Prostate gland (tissue), 2 donors: ENCODE measurements at regions not wholly inside any gene's neighbourhood (a gene's known extent, or its start where the extent isn't known, plus 50 kb on each side); places are given as distances from the start of the nearest gene placed in this dataset.

Experiments used
- DNase-seq: peaks from one replicate; pipeline ENCODE4 v3.0.0-alpha.2; 2019; ENCODE audit warnings: low spot score
- H3K27ac ChIP-seq, 2 donors: fragments of 200-600 bp; sonication (generic); 2 replicates each; pipeline ENCODE4 v1.5.1; 2017 to 2019
- H3K27me3 ChIP-seq: fragments of 200-600 bp; sonication (generic); replicated peaks from 2 replicates; pipeline ENCODE4 v1.5.1; 2019; ENCODE audit not compliant: insufficient read depth
- H3K36me3 ChIP-seq, 2 donors: fragments of 200-600 bp; sonication (generic); 1 replicate in 1 of 2; 2 replicates in 1 of 2; pipeline versions ENCODE4 v1.5.1 to v1.8.1; 2017 to 2019
- H3K4me1 ChIP-seq: fragments of 200-600 bp; sonication (generic); replicated peaks from 2 replicates; pipeline ENCODE4 v1.5.1; 2019
- H3K4me3 ChIP-seq, 2 donors: fragments of 200-600 bp; sonication (generic); 2 replicates each; pipeline ENCODE4 v1.5.1; 2017 to 2019
- H3K9me3 ChIP-seq: fragments of 200-600 bp; sonication (generic); 2 replicates; pipeline ENCODE4 v1.5.1; 2017
- CTCF ChIP-seq, 4 experiments: fragments of 200-600 bp in 2 of 4; fragments of 450-650 bp in 2 of 4; sonication (generic) in 2 of 4; IDR thresholded peaks; 1 replicate in 3 of 4; 2 replicates in 1 of 4; pipeline ENCODE4 v1.5.1; 2016 to 2019; ENCODE audit warnings: antibody characterized with exemption in 4 of 4, mild to moderate bottlenecking in 2 of 4, moderate library complexity in 2 of 4
- POLR2A ChIP-seq: fragments of 450-650 bp; IDR thresholded peaks from one replicate; pipeline ENCODE4 v1.6.1; 2016; ENCODE audit warnings: antibody characterized with exemption, mild to moderate bottlenecking
- POLR2AphosphoS5 ChIP-seq: sonication (generic); formaldehyde crosslinking; IDR thresholded peaks from one replicate; pipeline ENCODE4 v1.6.1; 2017; ENCODE audit warnings: antibody characterized with exemption
- WGBS: methylation state at CpG from one replicate; pipeline ENCODE4 v1.1.5; 2018; 5-methylcytosine and 5-hydroxymethylcytosine counted together
- intact Hi-C: fragments of 100-400 bp; cut with DNase I; formaldehyde crosslinking; loops from one replicate; pipeline ENCODE4 v1.14.2; 2022

- no peaks in the 10 kb centered on the region for H3K27me3 ChIP-seq
- no peaks in the 10 kb centered on the region for H3K36me3 ChIP-seq
- intact Hi-C loops, result no loop called here
- no peaks in the 10 kb centered on the region for H3K4me1 ChIP-seq
- 92% methylated on average over 4 of the region's 4 CpGs for WGBS
- H3K9me3 ChIP-seq, result no peaks in the 10 kb centered on the region
- TF ChIP-seq POLR2A (no peak), POLR2AphosphoS5 (no peak), CTCF (IDR thresholded peaks at IDR 0.05) (no peak)
- DNase-seq, result no peak
- H3K4me3 ChIP-seq, result no peak overlapping the region
- no peak overlapping the region for H3K27ac ChIP-seq
Measured at GRCh38 chr9:85344901-85345300, 396.9 kb downstream of the AGTPBP1 start.

GRCh38 chr9:85339338-85339737 is 402.4 kb downstream of the AGTPBP1 start:
- H3K4me3 ChIP-seq, result no peak overlapping the region
- H3K9me3 ChIP-seq, result no peaks in the 10 kb centered on the region
- TF ChIP-seq POLR2A, result no peak
- no peak for TF ChIP-seq POLR2AphosphoS5
- no peak for TF ChIP-seq CTCF (IDR thresholded peaks at IDR 0.05)
- intact Hi-C loops, result no loop called here
- no peaks in the 10 kb centered on the region for H3K36me3 ChIP-seq
- H3K4me1 ChIP-seq, result no peaks in the 10 kb centered on the region
- H3K27ac ChIP-seq, result no peak overlapping the region
- WGBS, result 13% methylated on average over 2 of the region's 2 CpGs
- no peaks in the 10 kb centered on the region for H3K27me3 ChIP-seq
- DNase-seq, result no peak

GRCh38 chr9:85334228-85334627 is 407.5 kb downstream of the AGTPBP1 start:
- Histone ChIP-seq H3K9me3 (no peaks in the 10 kb centered on the region), H3K4me1 (no peaks in the 10 kb centered on the region), H3K36me3 (no peaks in the 10 kb centered on the region), H3K27me3 (no peaks in the 10 kb centered on the region), H3K4me3 (no peak overlapping the region), H3K27ac (no peak overlapping the region)
- intact Hi-C loops, result no loop called here
- no peak for DNase-seq
- WGBS, result 76% methylated on average over 2 of the region's 2 CpGs
- TF ChIP-seq POLR2AphosphoS5, result no peak
- no peak for TF ChIP-seq CTCF (IDR thresholded peaks at IDR 0.05)
- TF ChIP-seq POLR2A, result no peak

- TF ChIP-seq CTCF (IDR thresholded peaks at IDR 0.05), result no peak
- no peak for TF ChIP-seq POLR2AphosphoS5
- TF ChIP-seq POLR2A, result no peak
- no peaks in the 10 kb centered on the region for H3K4me1 ChIP-seq
- no peaks in the 10 kb centered on the region for H3K9me3 ChIP-seq
- H3K4me3 ChIP-seq, result no peak overlapping the region
- no peak for DNase-seq
- H3K27me3 ChIP-seq, result no peaks in the 10 kb centered on the region
- H3K36me3 ChIP-seq, result no peaks in the 10 kb centered on the region
- intact Hi-C loops, result no loop called here
- 82% methylated on average over 4 of the region's 4 CpGs for WGBS
- H3K27ac ChIP-seq, result no peak overlapping the region
Measured at GRCh38 chr9:85332487-85332886, 409.3 kb downstream of the AGTPBP1 start.

GRCh38 chr9:85331626-85332025 is 410.1 kb downstream of the AGTPBP1 start:
- H3K4me1 ChIP-seq, result no peaks in the 10 kb centered on the region
- no peak for TF ChIP-seq POLR2A
- no peak for TF ChIP-seq POLR2AphosphoS5
- TF ChIP-seq CTCF (IDR thresholded peaks at IDR 0.05), result no peak
- no peaks in the 10 kb centered on the region for H3K9me3 ChIP-seq
- WGBS, result 43% methylated on average over 1 of the region's 1 CpG
- intact Hi-C loops, result no loop called here
- DNase-seq, result no peak
- H3K4me3 ChIP-seq, result no peak overlapping the region
- no peaks in the 10 kb centered on the region for H3K27me3 ChIP-seq
- no peaks in the 10 kb centered on the region for H3K36me3 ChIP-seq
- no peak overlapping the region for H3K27ac ChIP-seq
